NCI-H2107 (cell line): ENCODE measurements at regions not wholly inside any gene's neighbourhood (a gene's known extent, or its start where the extent isn't known, plus 50 kb on each side); places are given as distances from the start of the nearest gene placed in this dataset.

ENCODE experiments used
- DNase-seq: peaks from one replicate; lab custom pipeline; 2025; lab: John Stamatoyannopoulos, UW

GRCh38 chr5:39505363-39505762 lies 80.6 kb upstream of the DAB2 start:
- no peak for DNase-seq

GRCh38 chr5:39503155-39503554 lies 78.4 kb upstream of the DAB2 start:
- DNase-seq: no peak

- DNase-seq: no peak
Observed at GRCh38 chr5:39502704-39503103, 77.9 kb upstream of the DAB2 start.

DNA sequence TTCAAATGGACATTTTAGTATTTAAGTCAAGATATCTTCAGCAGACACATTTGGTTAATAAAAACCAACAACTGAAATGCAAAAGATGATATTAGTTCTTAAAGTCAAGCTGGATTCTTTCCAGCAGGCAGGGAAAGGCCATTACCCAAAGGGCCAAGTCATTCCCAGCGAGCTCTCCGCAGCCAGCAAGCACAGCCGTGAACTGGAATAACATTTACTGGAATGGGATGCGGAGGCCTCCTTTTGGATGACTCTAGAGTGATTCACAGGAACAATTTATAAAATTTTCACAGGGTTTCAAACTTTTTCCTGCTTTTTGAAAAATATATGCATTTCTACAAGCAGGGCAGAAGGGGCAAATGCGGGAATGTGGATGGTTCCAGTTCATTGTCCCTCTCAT lies 76.6 kb upstream of the DAB2 start:
- no peak for DNase-seq

GRCh38 chr5:39500551-39501175 lies 75.9 kb upstream of the DAB2 start:
- no peak for DNase-seq

- DNase-seq: no peak
Observed at GRCh38 chr5:39498278-39498952, 73.6 kb upstream of the DAB2 start.

DNA sequence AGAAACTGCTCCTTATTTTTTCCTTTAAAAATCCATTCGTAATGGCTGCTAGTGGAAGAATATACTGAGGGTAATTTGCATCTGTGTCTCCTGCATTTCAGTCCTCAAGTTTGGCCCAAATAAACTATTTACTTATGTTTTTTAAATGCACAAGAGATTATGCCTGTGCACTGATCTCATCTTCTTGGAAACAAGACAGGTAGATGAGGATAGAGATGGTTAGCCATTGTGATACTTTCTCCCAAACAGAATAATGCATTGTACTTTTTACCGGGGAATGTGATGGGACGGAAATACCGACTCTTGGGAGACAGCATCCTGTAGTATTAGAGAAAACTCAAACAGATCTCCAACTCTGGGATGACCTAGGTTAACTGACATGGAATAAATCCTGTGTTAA lies 72.5 kb upstream of the DAB2 start:
- no peak for DNase-seq

- DNase-seq: no peak
Observed at GRCh38 chr5:39495227-39495626, 70.4 kb upstream of the DAB2 start.

- DNase-seq: no peak
Observed at GRCh38 chr5:39494534-39494933, 69.8 kb upstream of the DAB2 start.

DNA sequence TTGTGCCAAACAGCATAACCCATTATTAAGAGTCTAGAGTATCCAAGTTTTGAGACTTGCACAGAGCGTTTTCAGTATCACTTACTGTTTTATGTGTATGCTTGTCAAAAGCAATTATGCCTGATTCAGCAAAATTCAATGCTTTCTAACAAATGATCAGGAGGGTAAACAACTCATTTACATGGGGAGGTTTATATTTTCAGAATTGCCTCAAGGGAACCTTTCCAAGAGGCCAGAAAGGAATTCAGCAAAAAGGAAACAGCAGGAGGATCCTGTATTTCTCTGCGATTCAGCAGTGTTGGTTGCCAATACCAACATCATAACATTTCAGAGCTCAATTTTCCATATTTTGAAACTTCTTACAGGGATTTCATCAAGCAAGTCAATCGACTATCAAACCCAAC lies 69.3 kb upstream of the DAB2 start:
- DNase-seq: no peak

GRCh38 chr5:39491210-39491609 lies 66.4 kb upstream of the DAB2 start:
- no peak for DNase-seq

DNA sequence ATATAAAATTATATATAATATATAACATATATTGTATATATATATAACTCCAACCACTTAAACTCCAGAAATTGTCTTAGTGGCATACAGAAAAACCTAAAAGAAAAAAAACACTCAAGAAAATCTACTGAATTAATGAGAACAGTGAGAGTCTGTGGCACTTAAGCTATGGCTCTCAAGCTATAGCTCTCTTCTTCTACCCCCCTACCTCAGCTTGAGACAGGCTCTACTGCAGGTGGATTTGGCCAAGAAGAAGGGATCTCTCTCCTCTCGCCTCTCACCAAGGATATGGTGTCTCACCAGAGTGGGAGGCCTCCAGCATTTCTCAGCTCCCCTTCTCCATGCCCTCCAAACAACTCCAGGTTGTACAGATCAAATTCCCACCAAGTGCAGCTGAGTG lies 64.5 kb upstream of the DAB2 start:
- DNase-seq: no peak

DNA sequence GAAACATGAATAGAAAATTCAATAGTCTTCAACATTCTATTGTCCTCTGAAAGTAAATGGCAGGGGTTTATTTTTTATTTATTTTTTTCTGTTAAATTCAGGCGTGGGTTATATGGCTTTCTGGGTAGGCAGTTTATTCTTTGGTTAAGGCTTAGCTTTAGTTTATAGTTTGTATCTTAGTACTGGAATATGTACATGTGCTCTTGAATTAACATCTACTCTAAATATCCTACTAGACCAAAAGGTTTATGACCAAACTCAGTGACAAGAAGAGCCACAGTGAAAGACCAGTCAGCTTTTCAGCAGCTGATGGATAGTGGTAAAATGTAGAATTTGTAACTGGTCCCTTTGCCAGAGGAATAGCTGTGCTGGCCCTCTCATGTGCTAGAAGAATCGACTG lies 62.0 kb upstream of the DAB2 start:
- DNase-seq: no peak

DNA sequence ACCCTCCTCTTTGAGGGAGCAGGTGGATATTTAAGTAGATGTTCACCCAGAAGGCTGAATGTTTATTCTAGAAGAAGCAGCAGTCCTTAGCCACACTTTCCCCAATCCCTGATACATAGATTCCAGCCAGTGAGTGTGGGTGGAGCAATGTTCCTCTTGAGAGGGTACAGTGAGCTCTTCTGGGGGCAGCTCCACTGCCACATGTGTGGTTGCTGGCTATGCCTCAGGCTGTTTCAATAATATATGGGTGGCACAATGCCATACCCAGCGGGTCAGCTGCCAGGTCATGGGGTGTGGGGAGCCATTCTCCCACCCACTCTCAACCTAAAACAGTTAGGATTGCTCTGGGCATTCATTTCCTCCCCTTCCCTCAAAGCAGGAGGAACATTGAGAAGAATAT lies 61.6 kb upstream of the DAB2 start:
- DNase-seq: no peak

GRCh38 chr5:39485079-39485478 lies 60.3 kb upstream of the DAB2 start:
- DNase-seq: no peak

DNA sequence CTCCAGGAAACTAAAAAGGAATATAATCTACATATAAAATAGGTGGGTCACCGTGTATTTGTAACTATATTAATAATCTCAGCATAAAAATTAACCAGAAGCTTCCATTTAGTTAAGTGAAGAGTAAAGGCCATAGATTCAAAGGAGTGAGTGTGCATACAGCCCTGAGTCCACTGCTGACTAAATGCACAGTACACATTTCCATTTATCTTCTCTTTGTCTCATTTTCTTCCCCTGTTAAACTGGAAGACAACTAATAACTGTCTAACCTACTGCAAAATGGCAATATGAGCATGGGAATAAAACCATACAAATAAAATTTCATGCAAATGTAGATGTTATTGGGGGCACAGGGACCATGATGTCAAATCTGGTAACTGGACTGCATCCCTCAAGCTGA lies 59.9 kb upstream of the DAB2 start:
- DNase-seq: no peak

- DNase-seq: no peak
Observed at GRCh38 chr5:39482098-39482497, 57.3 kb upstream of the DAB2 start.

- DNase-seq: no peak
Observed at GRCh38 chr5:39479537-39479936, 54.8 kb upstream of the DAB2 start.

GRCh38 chr5:39478863-39479262 lies 54.1 kb upstream of the DAB2 start:
- DNase-seq: no peak

DNA sequence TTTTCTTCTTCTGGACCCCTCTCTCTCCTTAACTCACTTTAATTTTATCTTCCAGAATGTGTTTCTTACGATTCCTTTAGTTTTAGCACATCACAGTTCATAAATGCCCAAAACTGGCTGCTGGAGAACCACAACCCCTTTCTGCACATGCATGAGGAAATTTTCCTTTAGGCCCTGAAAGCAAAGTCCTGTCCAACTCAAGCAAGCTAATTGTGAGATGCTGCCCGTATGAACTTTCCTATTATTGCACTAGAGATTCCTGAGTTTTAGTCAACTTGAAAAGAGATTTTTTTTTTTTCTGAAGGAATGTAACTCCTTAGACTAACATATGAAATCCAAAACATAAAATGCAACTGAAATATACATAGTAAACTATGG lies 52.1 kb upstream of the DAB2 start:
- no peak for DNase-seq

- no peak for DNase-seq
Observed at GRCh38 chr5:39475881-39476842, 51.4 kb upstream of the DAB2 start.

- DNase-seq: no peak
Observed at GRCh38 chr5:39475159-39475571, 50.4 kb upstream of the DAB2 start.
